NCI-H1092 treated with DMSO at 0.1 percent for 48 hours (cell line): ENCODE measurements at regions not wholly inside any gene's neighbourhood (a gene's known extent, or its start where the extent isn't known, plus 50 kb on each side); places are given as distances from the start of the nearest gene placed in this dataset.
"Not testable (repeated sequence)": the region's sequence is repeated elsewhere in the genome, so short reads cannot be mapped to it uniquely, and the experiment has no call there.

Experiments
- DNase-seq: peaks from one replicate; lab custom pipeline; 2025; lab: John Stamatoyannopoulos, UW

GRCh38 chr7:70846208-70846607 is 285.7 kb upstream of the GALNT17 start:
- no peak for DNase-seq

- DNase-seq: no peak
These were observed 282.2 kb upstream of the GALNT17 start for GRCh38 chr7:70849580-70850235.

- DNase-seq: no peak
These were observed 276.6 kb upstream of the GALNT17 start for GRCh38 chr7:70855373-70855772.

- DNase-seq: peak; percentile 52
These were observed 274.9 kb upstream of the GALNT17 start for GRCh38 chr7:70856901-70857630.

- DNase-seq: no peak
These were observed 274.0 kb upstream of the GALNT17 start for GRCh38 chr7:70857793-70858545.

- peak; percentile 1 for DNase-seq
These were observed 264.4 kb upstream of the GALNT17 start for GRCh38 chr7:70867513-70867912.

GRCh38 chr7:70870349-70870748 is 261.6 kb upstream of the GALNT17 start:
- no peak for DNase-seq

- no peak for DNase-seq
These were observed 259.8 kb upstream of the GALNT17 start for GRCh38 chr7:70872188-70872587.

- no peak for DNase-seq
These were observed 250.6 kb upstream of the GALNT17 start for GRCh38 chr7:70881167-70881847.

GRCh38 chr7:70883750-70884439 is 248.0 kb upstream of the GALNT17 start:
- DNase-seq: no peak

- DNase-seq: no peak
These were observed 247.5 kb upstream of the GALNT17 start for GRCh38 chr7:70884440-70884764.

- no peak for DNase-seq
These were observed 247.1 kb upstream of the GALNT17 start for GRCh38 chr7:70884809-70885208.

- no peak for DNase-seq
These were observed 245.4 kb upstream of the GALNT17 start for GRCh38 chr7:70886547-70886946.

GRCh38 chr7:70887186-70887585 is 244.8 kb upstream of the GALNT17 start:
- DNase-seq: no peak

GRCh38 chr7:70890147-70890969 is 241.6 kb upstream of the GALNT17 start:
- no peak for DNase-seq

GRCh38 chr7:70893422-70893821 is 238.5 kb upstream of the GALNT17 start:
- DNase-seq: no peak

- DNase-seq: no peak
These were observed 237.8 kb upstream of the GALNT17 start for GRCh38 chr7:70893971-70894715.

GRCh38 chr7:70894799-70895198 is 237.1 kb upstream of the GALNT17 start:
- DNase-seq: no peak

GRCh38 chr7:70895337-70896200 is 236.4 kb upstream of the GALNT17 start:
- DNase-seq: not testable (repeated sequence)
